ENCODE measurements at regions not wholly inside any gene's neighbourhood (a gene's known extent, or its start where the extent isn't known, plus 50 kb on each side); places are given as distances from the start of the nearest gene placed in this dataset.
"Not testable (repeated sequence)": the region's sequence is repeated elsewhere in the genome, so short reads cannot be mapped to it uniquely, and the experiment has no call there.

GRCh38 chr3:81812098-81812497 lies 50.7 kb upstream of the GBE1 start:
- DNase-seq (ENCODE audit: low read depth); in situ Hi-C loops (cut with HindIII; ENCODE audit: low pct_unique_long_range_greater_than_20kb, low sequenced_read_pairs): not testable (repeated sequence)
